Lung microvascular endothelial cell (primary cell): ENCODE measurements at regions not wholly inside any gene's neighbourhood (a gene's known extent, or its start where the extent isn't known, plus 50 kb on each side); places are given as distances from the start of the nearest gene placed in this dataset.

Experiments
- DNase-seq, 2 donors: peaks; one replicate each; pipeline versions ENCODE4 v3.0.0 to v3.0.0-alpha.2; 2010; ENCODE audit warnings: low read depth in 2 of 2

GRCh38 chrX:82912382-82912781, 595.7 kb upstream of the POU3F4 start:
- no peak for DNase-seq

GRCh38 chrX:82934980-82935379, 573.1 kb upstream of the POU3F4 start:
- DNase-seq = no peak

DNA sequence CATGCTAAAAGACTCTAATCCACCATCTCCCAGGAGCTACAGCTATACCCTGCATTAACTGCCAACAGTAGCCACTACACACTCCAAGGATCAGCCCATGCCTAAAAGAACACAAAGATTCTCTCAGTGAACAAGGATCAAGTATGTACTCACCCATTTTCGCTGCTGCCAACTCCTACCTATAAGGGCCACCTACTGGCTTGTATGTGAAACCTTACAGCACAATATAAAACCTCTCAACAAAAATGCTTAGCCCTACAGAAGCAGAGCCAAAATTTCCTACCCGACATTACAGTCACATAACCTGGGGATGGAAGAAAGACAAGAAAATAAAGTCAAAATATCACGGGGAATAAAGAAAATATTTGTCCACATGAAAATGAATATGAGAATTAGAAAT, 562.8 kb upstream of the POU3F4 start:
- no peak for DNase-seq

- DNase-seq = no peak
These were observed 547.0 kb upstream of the POU3F4 start for GRCh38 chrX:82961129-82961528.

GRCh38 chrX:82973646-82974045, 534.4 kb upstream of the POU3F4 start:
- DNase-seq = no peak

- DNase-seq = no peak
These were observed 509.9 kb upstream of the POU3F4 start for GRCh38 chrX:82998163-82998562.

GRCh38 chrX:83004012-83004411, 504.1 kb upstream of the POU3F4 start:
- no peak for DNase-seq

DNA sequence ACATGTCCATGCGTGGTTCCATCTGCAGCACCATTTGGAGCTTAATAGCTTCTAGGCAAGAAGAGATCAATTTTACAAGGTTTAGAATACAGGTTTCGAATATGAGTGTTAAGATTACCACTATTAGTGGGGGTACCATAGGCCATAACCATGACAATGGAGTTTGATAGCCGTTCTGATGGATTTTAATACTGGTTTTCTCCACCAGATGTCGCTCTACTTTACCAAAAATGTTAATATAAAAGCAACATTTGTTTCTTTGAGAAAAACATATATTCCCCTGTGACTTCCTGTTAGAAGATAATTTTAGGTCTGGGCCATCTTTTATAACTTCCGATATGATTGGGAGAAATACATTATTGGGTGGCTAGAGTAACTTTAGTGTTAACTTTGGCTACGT, 499.7 kb upstream of the POU3F4 start:
- peak; percentile 2 for DNase-seq

DNA sequence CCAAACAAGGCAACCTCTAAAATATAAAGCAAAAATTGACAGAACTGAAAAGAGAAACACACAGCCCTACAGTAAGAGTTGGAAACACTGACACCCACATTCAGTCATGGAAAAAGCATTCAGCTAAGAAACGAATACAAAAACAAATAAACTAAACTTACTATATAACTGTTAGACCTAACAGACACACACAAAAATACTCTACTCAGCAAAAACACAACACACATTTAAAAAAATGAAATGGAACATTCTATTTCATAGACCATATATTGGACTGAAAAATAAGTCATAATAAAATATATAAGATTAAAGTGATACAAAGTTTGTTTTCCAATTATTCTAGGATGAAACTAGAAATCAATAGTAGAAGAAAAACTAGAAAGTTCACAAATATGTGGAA, 488.8 kb upstream of the POU3F4 start:
- no peak for DNase-seq

DNA sequence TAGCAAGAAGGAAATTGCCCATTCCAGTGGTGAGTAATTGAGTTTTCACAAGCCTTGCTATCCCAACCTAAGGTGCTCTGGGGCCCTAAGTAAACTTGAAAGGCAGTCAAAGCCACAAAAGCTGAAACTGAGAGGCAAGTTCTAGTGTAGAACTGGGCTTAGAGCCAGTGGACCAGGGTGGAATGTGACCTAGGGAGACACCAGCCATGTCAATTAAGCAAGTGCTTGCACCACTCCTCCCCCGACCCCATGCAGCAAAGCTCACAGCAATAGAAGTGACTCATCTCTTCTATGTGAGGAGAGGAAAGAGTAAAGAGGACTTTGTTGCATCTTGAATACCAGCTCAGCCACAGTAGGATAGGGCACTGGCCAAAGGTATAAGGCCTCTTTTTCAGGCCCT, 486.1 kb upstream of the POU3F4 start:
- DNase-seq = no peak
